ENCODE measurements at regions not wholly inside any gene's neighbourhood (a gene's known extent, or its start where the extent isn't known, plus 50 kb on each side); places are given as distances from the start of the nearest gene placed in this dataset.

DNA sequence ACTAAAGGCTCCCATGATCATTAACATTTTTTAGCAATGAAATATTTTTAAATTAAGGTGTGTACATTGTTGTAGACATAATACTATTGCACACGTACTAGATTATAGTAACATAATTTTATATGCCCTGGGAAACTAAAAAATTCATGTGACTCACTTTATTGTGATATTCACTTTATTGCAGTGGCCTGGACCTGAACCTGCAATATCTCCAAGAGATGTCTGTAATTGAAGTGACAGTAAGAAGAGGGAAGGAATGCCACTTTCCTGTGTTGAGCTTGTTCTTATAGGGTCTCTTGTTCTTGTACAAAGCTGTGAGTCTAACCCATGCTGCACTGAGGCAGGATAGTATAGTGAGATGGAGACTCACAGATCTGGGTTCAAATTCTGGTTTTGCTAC lies 66.9 kb upstream of the USP24 start:
- TF ChIP-seq, protein P1, sequence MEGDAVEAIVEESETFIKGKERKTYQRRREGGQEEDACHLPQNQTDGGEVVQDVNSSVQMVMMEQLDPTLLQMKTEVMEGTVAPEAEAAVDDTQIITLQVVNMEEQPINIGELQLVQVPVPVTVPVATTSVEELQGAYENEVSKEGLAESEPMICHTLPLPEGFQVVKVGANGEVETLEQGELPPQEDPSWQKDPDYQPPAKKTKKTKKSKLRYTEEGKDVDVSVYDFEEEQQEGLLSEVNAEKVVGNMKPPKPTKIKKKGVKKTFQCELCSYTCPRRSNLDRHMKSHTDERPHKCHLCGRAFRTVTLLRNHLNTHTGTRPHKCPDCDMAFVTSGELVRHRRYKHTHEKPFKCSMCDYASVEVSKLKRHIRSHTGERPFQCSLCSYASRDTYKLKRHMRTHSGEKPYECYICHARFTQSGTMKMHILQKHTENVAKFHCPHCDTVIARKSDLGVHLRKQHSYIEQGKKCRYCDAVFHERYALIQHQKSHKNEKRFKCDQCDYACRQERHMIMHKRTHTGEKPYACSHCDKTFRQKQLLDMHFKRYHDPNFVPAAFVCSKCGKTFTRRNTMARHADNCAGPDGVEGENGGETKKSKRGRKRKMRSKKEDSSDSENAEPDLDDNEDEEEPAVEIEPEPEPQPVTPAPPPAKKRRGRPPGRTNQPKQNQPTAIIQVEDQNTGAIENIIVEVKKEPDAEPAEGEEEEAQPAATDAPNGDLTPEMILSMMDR (IDR thresholded peaks at IDR 0.05): no peak
- no peak for TF ChIP-seq POLR2A (IDR thresholded peaks at IDR 0.05)
